BE2C (cell line): ENCODE measurements at regions not wholly inside any gene's neighbourhood (a gene's known extent, or its start where the extent isn't known, plus 50 kb on each side); places are given as distances from the start of the nearest gene placed in this dataset.
"Not testable (repeated sequence)": the region's sequence is repeated elsewhere in the genome, so short reads cannot be mapped to it uniquely, and the experiment has no call there.

ENCODE experiments used
- DNase-seq: peaks from one replicate; pipeline ENCODE4 v3.0.0-alpha.2; 2020
- H3K27me3 ChIP-seq: fragments of 250-450 bp; sonication (Bioruptor Pico); 2 replicates; pipeline ENCODE4 v1.5.1; 2020; ENCODE audit warnings: mild to moderate bottlenecking
- H3K36me3 ChIP-seq: fragments of 250-450 bp; sonication (Bioruptor Pico); 2 replicates; pipeline ENCODE4 v1.5.1; 2020; ENCODE audit warnings: mild to moderate bottlenecking
- H3K4me1 ChIP-seq: fragments of 250-450 bp; sonication (Bioruptor Pico); 2 replicates; pipeline ENCODE4 v1.5.1; 2020
- H3K4me3 ChIP-seq: 2 replicates; pipeline ENCODE4 v1.5.1; 2011; ENCODE audit warnings: low read depth, low read length
- H3K9me3 ChIP-seq: fragments of 250-450 bp; sonication (Bioruptor Pico); 2 replicates; pipeline ENCODE4 v1.5.1; 2020
- TF ChIP-seq, protein P1 (sequence below): IDR thresholded peaks from 2 replicates; pipeline ENCODE4 v1.5.1; 2012; ENCODE audit warnings: mild to moderate bottlenecking, low read depth, low read length

DNA sequence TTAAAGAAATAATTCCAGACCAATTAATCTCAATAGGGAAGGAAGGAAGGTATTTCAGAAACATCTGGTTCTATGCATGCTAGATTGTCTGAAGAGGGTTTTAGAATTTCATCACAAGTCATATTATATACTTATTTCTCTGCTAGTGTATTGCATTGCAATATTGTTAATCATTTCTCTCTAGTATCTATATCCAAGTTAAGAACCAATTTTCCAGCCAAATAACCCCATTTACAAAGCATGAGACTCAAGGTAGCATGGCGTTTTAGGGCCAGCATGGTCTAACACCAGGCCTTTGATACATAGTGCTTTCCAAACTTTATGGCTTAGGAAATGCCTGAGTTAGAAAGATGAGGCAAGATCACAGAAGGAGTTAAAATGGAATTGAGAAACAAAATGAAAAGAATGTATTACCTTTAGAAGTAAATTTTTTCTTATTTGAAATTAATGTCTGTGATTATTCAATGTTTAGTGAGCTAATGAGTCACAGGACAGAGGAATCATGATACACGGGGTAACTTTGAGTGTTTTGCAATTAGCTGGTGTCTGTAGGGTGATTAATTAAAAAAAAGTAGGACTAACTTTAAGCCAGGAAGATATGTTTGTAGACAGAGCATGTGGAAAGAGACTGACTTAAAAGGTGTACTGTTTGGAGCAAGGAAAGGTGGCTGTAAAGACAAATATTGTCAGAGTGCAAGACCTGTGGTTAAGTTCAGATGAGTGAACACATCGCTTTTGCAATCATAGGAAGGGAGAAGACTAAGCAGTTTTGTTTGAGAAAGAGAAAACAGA, 1006.2 kb upstream of the CITED2 start:
- no peaks in the 10 kb centered on the region for H3K4me1 ChIP-seq
- no peak for DNase-seq
- no peaks in the 10 kb centered on the region for H3K36me3 ChIP-seq
- H3K9me3 ChIP-seq: no peaks in the 10 kb centered on the region
- no peaks in the 10 kb centered on the region for H3K27me3 ChIP-seq
- TF ChIP-seq, protein P1, sequence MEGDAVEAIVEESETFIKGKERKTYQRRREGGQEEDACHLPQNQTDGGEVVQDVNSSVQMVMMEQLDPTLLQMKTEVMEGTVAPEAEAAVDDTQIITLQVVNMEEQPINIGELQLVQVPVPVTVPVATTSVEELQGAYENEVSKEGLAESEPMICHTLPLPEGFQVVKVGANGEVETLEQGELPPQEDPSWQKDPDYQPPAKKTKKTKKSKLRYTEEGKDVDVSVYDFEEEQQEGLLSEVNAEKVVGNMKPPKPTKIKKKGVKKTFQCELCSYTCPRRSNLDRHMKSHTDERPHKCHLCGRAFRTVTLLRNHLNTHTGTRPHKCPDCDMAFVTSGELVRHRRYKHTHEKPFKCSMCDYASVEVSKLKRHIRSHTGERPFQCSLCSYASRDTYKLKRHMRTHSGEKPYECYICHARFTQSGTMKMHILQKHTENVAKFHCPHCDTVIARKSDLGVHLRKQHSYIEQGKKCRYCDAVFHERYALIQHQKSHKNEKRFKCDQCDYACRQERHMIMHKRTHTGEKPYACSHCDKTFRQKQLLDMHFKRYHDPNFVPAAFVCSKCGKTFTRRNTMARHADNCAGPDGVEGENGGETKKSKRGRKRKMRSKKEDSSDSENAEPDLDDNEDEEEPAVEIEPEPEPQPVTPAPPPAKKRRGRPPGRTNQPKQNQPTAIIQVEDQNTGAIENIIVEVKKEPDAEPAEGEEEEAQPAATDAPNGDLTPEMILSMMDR: no peak
- H3K4me3 ChIP-seq: no peak overlapping the region

DNA sequence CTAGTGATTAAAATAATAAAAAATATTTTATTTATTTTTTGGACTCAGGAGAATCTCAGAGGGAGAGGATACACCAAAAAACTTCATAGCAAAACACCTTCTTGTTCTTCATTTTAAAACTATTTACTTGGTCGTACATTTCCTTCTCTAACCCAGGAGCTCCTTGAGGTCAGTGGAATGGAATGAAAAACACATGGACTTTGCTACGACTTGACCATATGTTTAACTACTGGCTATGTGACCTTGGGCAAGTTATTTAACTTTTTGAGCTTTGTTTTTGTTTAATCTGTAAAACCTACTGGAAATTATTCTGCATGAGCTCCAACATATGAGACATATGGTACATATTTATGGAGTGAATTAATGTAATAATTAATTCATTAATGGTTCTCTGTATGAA, 1005.5 kb upstream of the CITED2 start:
- Histone ChIP-seq H3K4me3 (no peak overlapping the region), H3K36me3 (no peaks in the 10 kb centered on the region), H3K4me1 (no peaks in the 10 kb centered on the region), H3K27me3 (no peaks in the 10 kb centered on the region), H3K9me3 (no peaks in the 10 kb centered on the region)
- TF ChIP-seq, protein P1: no peak
- DNase-seq: no peak

DNA sequence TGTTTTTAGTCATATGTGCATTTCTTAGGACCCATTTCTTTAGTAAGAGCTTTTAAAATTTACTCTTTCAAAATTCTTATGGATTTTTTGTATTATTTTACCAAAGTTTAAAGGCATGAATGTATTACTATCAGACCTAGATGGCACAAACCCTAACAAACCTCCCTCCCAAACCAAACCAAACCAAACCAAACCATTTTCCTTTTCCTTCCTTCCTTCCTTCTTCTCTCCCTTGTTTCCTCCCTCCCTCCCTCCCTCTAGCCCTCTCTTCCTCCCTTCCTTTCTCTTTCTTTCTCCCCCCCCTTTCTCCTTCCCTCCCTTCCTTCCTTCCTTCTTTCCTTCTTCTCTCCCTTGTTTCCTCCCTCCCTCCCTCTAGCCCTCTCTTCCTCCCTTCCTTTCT, 1001.8 kb upstream of the CITED2 start:
- no peaks in the 10 kb centered on the region for H3K36me3 ChIP-seq
- H3K27me3 ChIP-seq: no peaks in the 10 kb centered on the region
- no peak for DNase-seq
- H3K4me3 ChIP-seq: no peak overlapping the region
- TF ChIP-seq, protein P1: no peak
- no peaks in the 10 kb centered on the region for H3K4me1 ChIP-seq
- H3K9me3 ChIP-seq: no peaks in the 10 kb centered on the region

DNA sequence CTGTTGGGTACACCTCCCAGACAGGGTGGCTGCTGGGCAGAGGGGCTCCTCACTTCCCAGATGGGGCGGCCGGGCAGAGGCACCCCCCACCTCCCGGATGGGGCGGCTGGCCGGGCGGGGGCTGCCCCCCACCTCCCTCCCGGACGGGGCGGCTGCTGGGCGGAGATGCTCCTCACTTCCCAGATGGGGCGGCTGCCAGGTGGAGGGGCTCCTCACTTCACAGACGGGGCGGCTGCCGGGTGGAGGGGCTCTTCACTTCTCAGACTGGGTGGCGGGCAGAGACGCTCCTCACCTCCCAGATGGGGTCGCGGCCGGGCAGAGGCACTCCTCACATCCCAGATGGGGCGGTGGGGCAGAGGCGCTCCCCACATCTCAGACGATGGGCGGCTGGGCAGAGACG, 999.3 kb upstream of the CITED2 start:
- DNase-seq, H3K4me1 ChIP-seq, H3K36me3 ChIP-seq, H3K9me3 ChIP-seq, H3K4me3 ChIP-seq, H3K27me3 ChIP-seq: not testable (repeated sequence)

DNA sequence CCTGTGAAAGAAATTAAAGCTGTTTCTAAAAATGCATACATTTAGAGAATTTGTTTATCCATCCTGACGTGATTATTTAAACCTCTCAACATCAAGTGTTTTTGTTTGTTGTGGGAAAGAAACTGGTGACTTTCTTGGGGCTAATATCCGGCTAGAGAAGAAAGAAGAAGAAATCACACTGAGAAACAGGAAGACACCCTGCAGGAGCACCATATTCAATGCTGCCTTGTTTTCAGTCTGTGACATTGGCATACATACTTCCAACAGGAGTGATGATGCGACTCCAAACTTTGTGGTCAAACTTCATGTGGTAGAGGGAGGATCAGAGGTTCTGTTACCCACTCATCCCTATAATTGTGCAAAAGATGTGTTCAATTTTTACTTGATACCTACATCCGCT, 997.6 kb upstream of the CITED2 start:
- Histone ChIP-seq H3K27me3 (no peaks in the 10 kb centered on the region), H3K36me3 (no peaks in the 10 kb centered on the region), H3K4me3 (no peak overlapping the region), H3K9me3 (no peaks in the 10 kb centered on the region), H3K4me1 (no peaks in the 10 kb centered on the region)
- TF ChIP-seq, protein P1: no peak
- DNase-seq: no peak

DNA sequence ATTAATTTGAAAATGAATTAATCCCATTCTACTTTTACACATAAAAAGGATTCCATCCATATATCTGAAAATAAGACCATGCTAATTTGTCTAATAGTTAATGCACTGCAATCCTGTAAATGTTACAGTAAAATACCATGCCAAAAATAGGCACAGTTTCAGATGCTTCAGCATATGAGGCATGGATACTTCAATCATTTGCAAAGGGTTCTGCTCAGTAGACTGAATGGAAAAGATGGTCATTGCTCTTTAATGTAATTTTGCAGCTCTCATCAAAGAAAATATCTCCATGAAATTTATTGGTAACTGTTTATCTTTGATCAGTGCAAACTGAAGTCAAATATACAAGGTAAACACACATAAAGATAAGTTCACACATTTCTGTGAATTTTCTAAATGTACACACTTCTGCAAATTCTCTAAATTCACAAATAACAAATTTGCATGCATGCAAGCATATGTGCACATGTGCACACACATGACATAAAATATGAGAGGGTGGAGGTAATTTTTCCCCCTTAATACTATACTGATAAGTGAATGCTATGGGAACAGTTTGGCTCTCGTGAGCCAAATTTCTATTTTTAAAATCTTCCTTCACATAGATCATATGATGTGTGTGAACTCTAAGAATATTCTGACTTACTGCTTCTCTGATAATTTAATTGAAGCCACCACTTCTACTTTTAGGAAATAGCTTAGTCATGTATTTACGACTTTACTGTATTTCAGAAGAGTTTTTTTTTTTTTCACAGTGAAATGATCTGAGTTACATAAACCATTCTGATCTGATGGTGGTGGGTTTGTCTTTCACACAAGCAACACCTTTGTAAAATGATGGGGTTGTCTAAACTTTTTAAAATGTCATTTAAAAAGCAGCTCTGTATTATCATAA, 996.8 kb upstream of the CITED2 start:
- H3K9me3 ChIP-seq: no peaks in the 10 kb centered on the region
- H3K27me3 ChIP-seq: no peaks in the 10 kb centered on the region
- H3K36me3 ChIP-seq: no peaks in the 10 kb centered on the region
- no peak for DNase-seq
- no peak overlapping the region for H3K4me3 ChIP-seq
- no peaks in the 10 kb centered on the region for H3K4me1 ChIP-seq
- TF ChIP-seq, protein P1: no peak
